GM12878 (cell line): ENCODE measurements at regions not wholly inside any gene's neighbourhood (a gene's known extent, or its start where the extent isn't known, plus 50 kb on each side); places are given as distances from the start of the nearest gene placed in this dataset.

Experiments
- ATAC-seq: fragments of 200-7000 bp; cut with Tn5 transposase; 3 replicates; pipeline ENCODE4 v1.9.1; 2020; ENCODE audit warnings: mild to moderate bottlenecking, moderate library complexity
- BruUV-seq: library from RNA; stranded (reverse); fragments of 400-500 nt; replicated peaks from 2 replicates; lab custom pipeline; 2021; lab: Mats Ljungman, UMichigan
- CTCF ChIA-PET: fragments of 300-600 bp; sonication (Branson Sonifier 250); formaldehyde crosslinking; extraction: SDS; loops from one replicate; lab custom pipeline; 2021; ENCODE audit warnings: inconsistent platforms; lab: Yijun Ruan, JAX
- POLR2A ChIA-PET: fragments of 350-600 bp; formaldehyde crosslinking; extraction: SDS; loops from one replicate; lab custom pipeline; 2021; ENCODE audit warnings: inconsistent platforms; lab: Charles Lee
- RAD21 ChIA-PET: fragments of 300-600 bp; sonication (Branson Sonifier 250); formaldehyde crosslinking; loops from one replicate; lab custom pipeline; 2023; ENCODE audit warnings: antibody characterized with exemption; ENCODE audit not compliant: unreplicated experiment; lab: Charles Lee
- SMC1A ChIA-PET: fragments of 300-600 bp; sonication (Branson Sonifier 250); formaldehyde crosslinking; loops from one replicate; lab custom pipeline; 2023; ENCODE audit not compliant: unreplicated experiment, uncharacterized antibody; lab: Charles Lee
- DNase-seq: peaks from one replicate; pipeline ENCODE4 v3.0.0-alpha.2; 2011; ENCODE audit warnings: low read depth, low spot score
- FAIRE-seq: peaks from 3 replicates; lab custom pipeline; 2011; peaks lifted over from hg19 to GRCh38; lab: Jason Lieb, UNC
- H2AFZ ChIP-seq: 2 replicates; pipeline ENCODE4 v1.6.0; 2011; ENCODE audit warnings: low read depth, low read length, control low read depth; ENCODE audit not compliant: control insufficient read depth
- H3K27ac ChIP-seq: 2 replicates; pipeline ENCODE4 v1.5.1; 2011; ENCODE audit warnings: control low read depth; ENCODE audit not compliant: control insufficient read depth, insufficient read depth
- H3K27me3 ChIP-seq, 2 experiments: replicated peaks in 1 of 2; 2 replicates each; pipeline versions ENCODE4 v1.6.0 to v1.6.1; 2011; ENCODE audit warnings: low read length in 1 of 2; ENCODE audit not compliant: control insufficient read depth in 2 of 2, insufficient read depth in 2 of 2
- H3K36me3 ChIP-seq, 2 experiments: 2 replicates each; pipeline ENCODE4 v1.5.1; 2011; ENCODE audit warnings: low read length in 1 of 2; ENCODE audit not compliant: control insufficient read depth in 2 of 2, insufficient read depth in 2 of 2
- H3K4me1 ChIP-seq: 2 replicates; pipeline ENCODE4 v1.6.1; 2011; ENCODE audit warnings: mild to moderate bottlenecking, low read length, moderate library complexity, mixed read lengths; ENCODE audit not compliant: control insufficient read depth, insufficient read depth
- H3K4me2 ChIP-seq: 2 replicates; pipeline ENCODE4 v1.6.0; 2011; ENCODE audit warnings: control low read depth; ENCODE audit not compliant: control insufficient read depth, insufficient read depth
- H3K4me3 ChIP-seq: fragments of 200-600 bp; sonication (generic); 2 replicates; pipeline ENCODE4 v1.5.1; 2016
- H3K79me2 ChIP-seq: 2 replicates; pipeline ENCODE4 v1.6.0; 2011; ENCODE audit warnings: low read length; ENCODE audit not compliant: control insufficient read depth, insufficient read depth
- H3K9ac ChIP-seq: 2 replicates; pipeline ENCODE4 v1.8.0; 2011; ENCODE audit warnings: low read length, control low read depth, mixed read lengths; ENCODE audit not compliant: control insufficient read depth, insufficient read depth
- H3K9me3 ChIP-seq: replicated peaks from 3 replicates; pipeline ENCODE4 v1.5.1; 2011; ENCODE audit warnings: mild to moderate bottlenecking, low read length; ENCODE audit not compliant: control insufficient read depth, insufficient read depth
- H4K20me1 ChIP-seq: 2 replicates; pipeline ENCODE4 v1.6.0; 2011; ENCODE audit not compliant: control insufficient read depth, insufficient read depth
- ATF2 ChIP-seq: IDR thresholded peaks from 2 replicates; pipeline ENCODE4 v1.6.1; 2012; ENCODE audit warnings: low read length, inconsistent platforms
- BHLHE40 ChIP-seq, 2 experiments: fragments of 450-650 bp in 1 of 2; IDR thresholded peaks; 2 replicates each; pipeline ENCODE4 v1.6.1; 2011 to 2017; ENCODE audit warnings: low read depth in 2 of 2, borderline replicate concordance in 1 of 2, improper control_type of control experiment in 1 of 2, low read length in 1 of 2, mild to moderate bottlenecking in 1 of 2
- CBX5 ChIP-seq: sonication (generic); IDR thresholded peaks from 2 replicates; pipeline ENCODE4 v1.6.1; 2016; ENCODE audit warnings: low read depth, moderate library complexity, mild to moderate bottlenecking, inconsistent platforms
- KAT2A ChIP-seq: conservative IDR thresholded peaks from 2 replicates; pipeline ENCODE4 v1.6.1; 2011; ENCODE audit warnings: low read depth, low read length; ENCODE audit not compliant: control insufficient read depth
- LARP7 ChIP-seq: fragments of 450-650 bp; IDR thresholded peaks from 2 replicates; pipeline ENCODE4 v1.6.1; 2017; ENCODE audit warnings: mild to moderate bottlenecking
- MYB ChIP-seq: fragments of 150-350 bp; IDR thresholded peaks from 2 replicates; pipeline ENCODE4 v1.6.1; 2014; ENCODE audit warnings: mild to moderate bottlenecking, low read depth, low read length, borderline replicate concordance
- NKRF ChIP-seq: fragments of 450-650 bp; conservative IDR thresholded peaks from 2 replicates; pipeline ENCODE4 v1.6.1; 2017; ENCODE audit warnings: mild to moderate bottlenecking, moderate library complexity
- PML ChIP-seq: IDR thresholded peaks from 2 replicates; pipeline ENCODE4 v1.6.1; 2012; ENCODE audit warnings: low read length, inconsistent platforms
- RCOR1 ChIP-seq: conservative IDR thresholded peaks from 2 replicates; pipeline ENCODE4 v1.6.1; 2012; ENCODE audit warnings: low read depth, low read length, improper control_type of control experiment
- RELA ChIP-seq: fragments of 450-650 bp; IDR thresholded peaks from 2 replicates; pipeline ENCODE4 v1.8.0; 2014; ENCODE audit warnings: borderline replicate concordance; ENCODE audit not compliant: partially characterized antibody
- SIX5 ChIP-seq: IDR thresholded peaks from 2 replicates; pipeline ENCODE4 v1.6.1; 2011; ENCODE audit warnings: mild to moderate bottlenecking, low read depth, low read length, moderate library complexity; ENCODE audit not compliant: severe bottlenecking
- SMC3 ChIP-seq: IDR thresholded peaks from 2 replicates; pipeline ENCODE4 v1.6.1; 2011; ENCODE audit warnings: low read length, improper control_type of control experiment, borderline replicate concordance
- TCF12 ChIP-seq: IDR thresholded peaks from 2 replicates; pipeline ENCODE4 v1.6.1; 2011; ENCODE audit warnings: low read depth, mild to moderate bottlenecking, low read length
- WGBS: methylation state at CpG from one replicate; pipeline ENCODE4 v1.1.6; 2016; ENCODE audit warnings: low lambda C conversion rate; ENCODE audit not compliant: insufficient replicate concordance, insufficient coverage; ENCODE audit errors: missing lambda C conversion rate; 5-methylcytosine and 5-hydroxymethylcytosine counted together
- in situ Hi-C: fragments of 300-500 bp; cut with MboI; formaldehyde crosslinking; loops from 9 replicates; pipeline ENCODE4 v1.14.3; 2018; ENCODE audit warnings: mixed read lengths
- intact Hi-C: fragments of 100-400 bp; cut with micrococcal nuclease; formaldehyde crosslinking; loops from one replicate; pipeline ENCODE4 v1.14.2; 2022; ENCODE audit not compliant: unreplicated experiment
- TF ChIP-seq, protein P1 (sequence below): fragments of 450-650 bp; IDR thresholded peaks from 2 replicates; pipeline ENCODE4 v1.6.1; 2018; ENCODE audit warnings: borderline replicate concordance, mild to moderate bottlenecking; ENCODE audit not compliant: partially characterized antibody
- TF ChIP-seq, protein P2 (sequence below): IDR thresholded peaks from 2 replicates; pipeline ENCODE4 v1.6.1; 2011; ENCODE audit warnings: borderline replicate concordance, low read depth, mild to moderate bottlenecking, moderate library complexity, low read length; ENCODE audit not compliant: insufficient read depth, poor library complexity, severe bottlenecking
- TF ChIP-seq, protein P3 (sequence below): fragments of 450-650 bp; IDR thresholded peaks from 2 replicates; pipeline ENCODE4 v1.6.1; 2016; ENCODE audit warnings: mild to moderate bottlenecking

- H3K9ac ChIP-seq: no peak overlapping the region
- H3K79me2 ChIP-seq: no peaks in the 10 kb centered on the region
- ChIA-PET POLR2A (no interaction called here), CTCF (interaction anchor here (0.6 to 1.9 kb wide), 2 partner anchors 10 to 515 kb away, joined by 3 to 5 read pairs; no protein-coding TSS in a partner anchor), RAD21 (no interaction called here), SMC1A (interaction anchor here (1.8 kb wide), 1 partner anchor 21 kb away, joined by 4 read pairs; no protein-coding TSS in a partner anchor)
- H3K4me2 ChIP-seq: no peak overlapping the region
- TF ChIP-seq KAT2A (no peak), RELA (no peak), RCOR1 (no peak), NKRF (no peak), ATF2 (no peak), CBX5 (no peak), MYB (no peak), SIX5 (no peak), PML (no peak), SMC3 (no peak), TCF12 (no peak), LARP7 (no peak), BHLHE40 (IDR thresholded peaks at IDR 0.05; ENCODE audit: borderline replicate concordance in 1 of 2, low read depth in 2 of 2, low read length in 1 of 2) (no peak)
- TF ChIP-seq, protein P1, sequence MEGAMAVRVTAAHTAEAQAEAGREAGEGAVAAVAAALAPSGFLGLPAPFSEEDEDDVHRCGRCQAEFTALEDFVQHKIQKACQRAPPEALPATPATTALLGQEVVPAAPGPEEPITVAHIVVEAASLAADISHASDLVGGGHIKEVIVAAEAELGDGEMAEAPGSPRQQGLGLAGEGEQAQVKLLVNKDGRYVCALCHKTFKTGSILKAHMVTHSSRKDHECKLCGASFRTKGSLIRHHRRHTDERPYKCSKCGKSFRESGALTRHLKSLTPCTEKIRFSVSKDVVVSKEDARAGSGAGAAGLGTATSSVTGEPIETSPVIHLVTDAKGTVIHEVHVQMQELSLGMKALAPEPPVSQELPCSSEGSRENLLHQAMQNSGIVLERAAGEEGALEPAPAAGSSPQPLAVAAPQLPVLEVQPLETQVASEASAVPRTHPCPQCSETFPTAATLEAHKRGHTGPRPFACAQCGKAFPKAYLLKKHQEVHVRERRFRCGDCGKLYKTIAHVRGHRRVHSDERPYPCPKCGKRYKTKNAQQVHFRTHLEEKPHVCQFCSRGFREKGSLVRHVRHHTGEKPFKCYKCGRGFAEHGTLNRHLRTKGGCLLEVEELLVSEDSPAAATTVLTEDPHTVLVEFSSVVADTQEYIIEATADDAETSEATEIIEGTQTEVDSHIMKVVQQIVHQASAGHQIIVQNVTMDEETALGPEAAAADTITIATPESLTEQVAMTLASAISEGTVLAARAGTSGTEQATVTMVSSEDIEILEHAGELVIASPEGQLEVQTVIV: no peak
- TF ChIP-seq, protein P2, sequence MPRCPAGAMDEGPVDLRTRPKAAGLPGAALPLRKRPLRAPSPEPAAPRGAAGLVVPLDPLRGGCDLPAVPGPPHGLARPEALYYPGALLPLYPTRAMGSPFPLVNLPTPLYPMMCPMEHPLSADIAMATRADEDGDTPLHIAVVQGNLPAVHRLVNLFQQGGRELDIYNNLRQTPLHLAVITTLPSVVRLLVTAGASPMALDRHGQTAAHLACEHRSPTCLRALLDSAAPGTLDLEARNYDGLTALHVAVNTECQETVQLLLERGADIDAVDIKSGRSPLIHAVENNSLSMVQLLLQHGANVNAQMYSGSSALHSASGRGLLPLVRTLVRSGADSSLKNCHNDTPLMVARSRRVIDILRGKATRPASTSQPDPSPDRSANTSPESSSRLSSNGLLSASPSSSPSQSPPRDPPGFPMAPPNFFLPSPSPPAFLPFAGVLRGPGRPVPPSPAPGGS: no peak
- TF ChIP-seq, protein P3, sequence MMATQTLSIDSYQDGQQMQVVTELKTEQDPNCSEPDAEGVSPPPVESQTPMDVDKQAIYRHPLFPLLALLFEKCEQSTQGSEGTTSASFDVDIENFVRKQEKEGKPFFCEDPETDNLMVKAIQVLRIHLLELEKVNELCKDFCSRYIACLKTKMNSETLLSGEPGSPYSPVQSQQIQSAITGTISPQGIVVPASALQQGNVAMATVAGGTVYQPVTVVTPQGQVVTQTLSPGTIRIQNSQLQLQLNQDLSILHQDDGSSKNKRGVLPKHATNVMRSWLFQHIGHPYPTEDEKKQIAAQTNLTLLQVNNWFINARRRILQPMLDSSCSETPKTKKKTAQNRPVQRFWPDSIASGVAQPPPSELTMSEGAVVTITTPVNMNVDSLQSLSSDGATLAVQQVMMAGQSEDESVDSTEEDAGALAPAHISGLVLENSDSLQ: no peak
- intact Hi-C loops (no loop called here), in situ Hi-C loops (no loop called here)
- no peak overlapping the region for H2AFZ ChIP-seq
- no peaks in the 10 kb centered on the region for H3K27me3 ChIP-seq
- ATAC-seq (no peak), DNase-seq (no peak), FAIRE-seq (no peak)
- no peaks in the 10 kb centered on the region for H4K20me1 ChIP-seq
- no peaks in the 10 kb centered on the region for H3K4me1 ChIP-seq
- BruUV-seq: no TSS peak
- H3K36me3 ChIP-seq: no peaks in the 10 kb centered on the region
- no peak overlapping the region for H3K4me3 ChIP-seq
- 26% methylated on average over 2 of the region's 2 CpGs for WGBS
- H3K27ac ChIP-seq: no peak overlapping the region
- no peaks in the 10 kb centered on the region for H3K9me3 ChIP-seq
Measured at GRCh38 chr9:75448281-75448680, 360.0 kb downstream of the OSTF1 start.
